GM10266 (cell line): ENCODE measurements at regions not wholly inside any gene's neighbourhood (a gene's known extent, or its start where the extent isn't known, plus 50 kb on each side); places are given as distances from the start of the nearest gene placed in this dataset.

Source experiments
- DNase-seq: peaks from one replicate; pipeline ENCODE4 v3.0.0; 2012; ENCODE audit errors: extremely low spot score
- TF ChIP-seq, protein P1 (sequence below): IDR thresholded peaks from 2 replicates; pipeline ENCODE4 v1.5.1; 2012; ENCODE audit warnings: mild to moderate bottlenecking, low read depth; ENCODE audit not compliant: control insufficient read depth, insufficient read depth; ENCODE audit errors: missing control alignments

DNA sequence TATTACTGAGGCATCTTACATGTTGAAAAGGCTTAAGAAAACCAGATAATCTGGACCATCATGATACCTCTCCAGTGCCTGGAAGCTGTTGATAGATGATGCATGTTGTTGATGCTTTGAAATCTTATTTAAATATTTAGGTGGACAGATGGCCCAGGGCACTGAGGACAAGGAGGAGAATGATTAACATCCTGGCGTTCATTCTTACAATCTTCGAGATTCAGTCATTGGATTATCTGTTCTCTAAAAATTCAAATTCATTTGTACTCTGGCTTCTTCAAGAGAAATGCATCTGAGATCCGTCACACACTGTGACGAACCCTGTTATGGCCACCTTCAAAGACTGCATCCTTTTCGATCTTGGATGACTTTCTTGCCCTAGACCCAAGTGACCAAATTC, 121.3 kb upstream of the IGF1 start:
- TF ChIP-seq, protein P1, sequence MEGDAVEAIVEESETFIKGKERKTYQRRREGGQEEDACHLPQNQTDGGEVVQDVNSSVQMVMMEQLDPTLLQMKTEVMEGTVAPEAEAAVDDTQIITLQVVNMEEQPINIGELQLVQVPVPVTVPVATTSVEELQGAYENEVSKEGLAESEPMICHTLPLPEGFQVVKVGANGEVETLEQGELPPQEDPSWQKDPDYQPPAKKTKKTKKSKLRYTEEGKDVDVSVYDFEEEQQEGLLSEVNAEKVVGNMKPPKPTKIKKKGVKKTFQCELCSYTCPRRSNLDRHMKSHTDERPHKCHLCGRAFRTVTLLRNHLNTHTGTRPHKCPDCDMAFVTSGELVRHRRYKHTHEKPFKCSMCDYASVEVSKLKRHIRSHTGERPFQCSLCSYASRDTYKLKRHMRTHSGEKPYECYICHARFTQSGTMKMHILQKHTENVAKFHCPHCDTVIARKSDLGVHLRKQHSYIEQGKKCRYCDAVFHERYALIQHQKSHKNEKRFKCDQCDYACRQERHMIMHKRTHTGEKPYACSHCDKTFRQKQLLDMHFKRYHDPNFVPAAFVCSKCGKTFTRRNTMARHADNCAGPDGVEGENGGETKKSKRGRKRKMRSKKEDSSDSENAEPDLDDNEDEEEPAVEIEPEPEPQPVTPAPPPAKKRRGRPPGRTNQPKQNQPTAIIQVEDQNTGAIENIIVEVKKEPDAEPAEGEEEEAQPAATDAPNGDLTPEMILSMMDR = no peak
- DNase-seq = no peak

DNA sequence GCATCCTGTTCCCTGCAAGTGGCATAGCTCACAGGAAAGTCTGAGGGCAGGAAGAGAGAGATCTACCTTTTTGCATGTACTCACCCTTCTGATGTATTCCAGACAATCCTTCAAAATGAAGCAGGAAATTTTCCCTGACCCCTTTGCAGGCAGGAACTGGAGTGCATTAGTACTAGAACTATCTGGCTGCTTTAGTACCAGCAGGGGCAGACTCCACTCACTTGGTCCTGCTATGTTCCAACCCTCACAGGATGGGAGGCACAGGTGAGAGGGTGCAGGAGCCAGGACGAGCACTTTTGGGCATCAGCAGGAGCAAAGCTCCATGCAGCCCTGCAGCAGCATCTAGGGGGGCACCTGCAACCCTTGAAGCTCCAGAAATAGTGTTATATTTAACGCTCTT, 116.3 kb upstream of the IGF1 start:
- no peak for DNase-seq

DNA sequence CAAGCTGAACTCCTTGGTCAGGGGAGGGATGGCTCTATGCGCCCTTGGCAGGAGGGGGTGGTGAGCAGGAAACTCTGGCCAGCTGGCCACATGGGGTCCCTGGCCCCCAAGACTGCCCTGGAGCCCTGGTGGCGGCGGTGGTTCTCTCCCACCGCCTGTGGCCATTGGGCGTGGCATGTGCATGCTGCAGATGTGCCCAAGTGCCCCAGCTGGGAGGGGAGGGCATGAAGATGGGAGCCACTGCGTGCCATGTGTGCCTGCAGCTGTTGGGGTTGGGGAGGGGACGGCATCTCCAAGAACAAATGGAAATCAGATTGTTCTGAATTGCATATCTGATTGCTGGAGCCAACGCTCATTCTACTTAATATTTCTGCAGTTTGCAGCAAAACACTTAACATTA, 115.7 kb upstream of the IGF1 start:
- no peak for DNase-seq

More for the DNA sequence above, 116.3 kb upstream of the IGF1 start:
- TF ChIP-seq, protein P1 = no peak

DNA sequence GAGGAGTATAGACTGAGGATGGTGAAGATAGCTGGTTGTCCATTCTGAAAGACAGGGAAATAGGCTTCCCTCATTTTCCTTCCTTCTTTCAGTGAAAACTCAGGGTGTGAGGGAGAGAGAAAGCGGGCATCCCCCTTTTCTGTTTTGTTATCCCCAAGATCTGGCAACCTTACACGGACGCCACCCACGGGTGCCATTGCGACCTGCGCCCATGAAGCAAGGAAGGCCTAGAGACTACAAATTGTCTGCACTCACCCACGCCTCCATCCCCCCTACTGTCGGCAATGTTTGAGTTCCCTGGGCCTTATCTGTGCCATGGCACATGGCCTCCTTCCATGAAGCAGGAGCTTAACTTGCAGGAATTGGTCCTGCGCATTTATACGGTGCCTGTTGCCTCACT, 115.0 kb upstream of the IGF1 start:
- DNase-seq = no peak
- TF ChIP-seq, protein P1 = no peak

More for the DNA sequence above, 115.7 kb upstream of the IGF1 start:
- TF ChIP-seq, protein P1 = no peak

DNA sequence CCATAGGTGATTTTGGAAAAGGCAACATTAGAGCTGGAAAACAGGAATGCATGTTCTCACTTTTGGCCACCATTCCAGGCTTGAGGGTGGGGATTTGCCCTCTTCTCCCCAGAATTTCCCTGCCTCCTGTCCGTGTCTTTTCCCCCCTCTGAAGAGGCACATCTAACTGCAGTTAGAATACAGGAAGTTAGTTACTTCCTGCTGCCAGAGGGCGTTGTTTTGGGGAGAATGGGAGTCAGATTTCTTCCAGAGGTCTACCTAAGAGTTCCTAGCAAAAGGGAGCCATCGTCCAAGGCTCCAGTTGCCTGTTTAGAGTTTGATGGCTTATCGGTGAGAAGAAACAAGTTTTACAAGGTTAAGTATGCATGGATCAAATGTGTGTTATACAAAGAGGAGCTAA, 112.8 kb upstream of the IGF1 start:
- no peak for DNase-seq
- TF ChIP-seq, protein P1 = no peak

DNA sequence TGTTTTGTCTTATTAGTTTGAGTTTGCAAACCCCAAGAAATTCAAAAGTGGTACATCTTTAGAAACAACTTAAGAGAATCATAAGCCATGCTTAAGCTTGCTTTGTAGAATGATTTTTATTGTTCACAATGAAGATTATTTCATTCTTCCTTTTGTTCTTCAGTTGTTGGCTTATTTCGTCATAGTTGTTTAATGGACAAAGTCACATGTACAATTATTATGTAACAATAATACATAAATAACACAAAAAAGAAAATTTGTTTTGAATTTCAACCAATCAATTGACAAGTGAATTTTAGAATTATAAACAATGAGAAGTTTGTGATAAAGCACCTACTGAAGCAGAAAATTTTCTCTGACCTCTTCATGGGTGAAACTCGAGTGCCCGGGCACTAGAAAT, 111.8 kb upstream of the IGF1 start:
- TF ChIP-seq, protein P1 = no peak
- DNase-seq = no peak

DNA sequence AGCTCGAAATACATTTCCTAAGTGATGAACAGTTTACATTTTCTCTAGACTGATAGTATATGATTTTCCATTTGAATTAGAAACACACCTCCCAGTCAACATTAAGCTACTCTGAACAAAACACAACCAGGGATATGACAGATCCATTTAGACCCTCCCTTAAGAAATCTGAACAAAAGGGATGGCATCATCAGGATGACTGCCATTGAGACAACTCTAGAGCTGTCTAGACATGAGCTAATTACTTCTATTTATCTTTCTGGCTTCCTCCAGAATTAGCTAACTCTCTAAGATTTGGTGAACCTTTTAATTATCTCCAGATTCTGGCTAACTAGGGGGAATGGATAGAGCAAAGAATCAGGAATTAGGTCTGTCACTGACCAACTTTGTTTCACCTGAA, 92.9 kb upstream of the IGF1 start:
- TF ChIP-seq, protein P1 = no peak
- no peak for DNase-seq
